HEK293 (cell line): ENCODE measurements at regions not wholly inside any gene's neighbourhood (a gene's known extent, or its start where the extent isn't known, plus 50 kb on each side); places are given as distances from the start of the nearest gene placed in this dataset.

Source experiments
- CTCF ChIA-PET: fragments of 350-600 bp; formaldehyde crosslinking; extraction: SDS; loops from one replicate; lab custom pipeline; 2021; ENCODE audit warnings: antibody characterized with exemption; lab: Yijun Ruan, JAX
- POLR2A ChIA-PET: fragments of 300-600 bp; formaldehyde crosslinking; extraction: SDS; loops from one replicate; lab custom pipeline; 2020; ENCODE audit warnings: antibody characterized with exemption, inconsistent platforms; lab: Yijun Ruan, JAX
- H3K27ac ChIP-seq: fragments of 200-500 bp; sonication (Bioruptor generic); 2 replicates; pipeline ENCODE4 v1.5.1; 2014; ENCODE audit warnings: low read depth, low read length, control low read depth, inconsistent platforms; ENCODE audit errors: extremely low read depth
- H3K36me3 ChIP-seq, 2 experiments: fragments of 200-500 bp in 1 of 2; sonication (Bioruptor generic) in 1 of 2; 1 replicate in 1 of 2; 2 replicates in 1 of 2; pipeline ENCODE4 v1.5.1; 2014 to 2017; ENCODE audit warnings: inconsistent platforms in 2 of 2, low read length in 2 of 2; ENCODE audit not compliant: control insufficient read depth in 2 of 2, insufficient read depth in 1 of 2
- H3K4me1 ChIP-seq: fragments of 200-500 bp; sonication (Bioruptor generic); 2 replicates; pipeline ENCODE4 v1.5.1; 2014; ENCODE audit warnings: mild to moderate bottlenecking, low read length, inconsistent platforms; ENCODE audit not compliant: control insufficient read depth, insufficient read depth
- H3K4me3 ChIP-seq: 2 replicates; pipeline ENCODE4 v1.5.1; 2011; ENCODE audit warnings: low read depth, mild to moderate bottlenecking, control low read depth, low read length, moderate library complexity
- H3K9me3 ChIP-seq: fragments of 200-500 bp; sonication (Bioruptor generic); 2 replicates; pipeline ENCODE4 v1.5.1; 2014; ENCODE audit warnings: low read depth, low read length, inconsistent platforms; ENCODE audit not compliant: control insufficient read depth, insufficient read depth
- BCL11A ChIP-seq: fragments of 450-650 bp; formaldehyde crosslinking; IDR thresholded peaks from 2 replicates; pipeline ENCODE4 v1.5.1; 2016; ENCODE audit warnings: low read depth, missing biosample characterization, missing genetic modification characterization
- BCL6B ChIP-seq: fragments of 450-650 bp; formaldehyde crosslinking; IDR thresholded peaks from 2 replicates; pipeline ENCODE4 v1.5.1; 2017; ENCODE audit warnings: missing biosample characterization, missing genetic modification characterization
- GLI4 ChIP-seq: fragments of 450-650 bp; formaldehyde crosslinking; IDR thresholded peaks from 2 replicates; pipeline ENCODE4 v1.5.1; 2016; ENCODE audit warnings: missing biosample characterization, missing genetic modification characterization
- GLIS2 ChIP-seq: fragments of 450-650 bp; formaldehyde crosslinking; IDR thresholded peaks from 2 replicates; pipeline ENCODE4 v1.5.1; 2016; ENCODE audit warnings: missing biosample characterization, missing genetic modification characterization
- PRDM2 ChIP-seq: fragments of 450-650 bp; formaldehyde crosslinking; IDR thresholded peaks from 2 replicates; pipeline ENCODE4 v1.5.1; 2016; ENCODE audit warnings: missing biosample characterization, missing genetic modification characterization, borderline replicate concordance
- REST ChIP-seq: fragments of 450-650 bp; formaldehyde crosslinking; IDR thresholded peaks from 2 replicates; pipeline ENCODE4 v1.5.1; 2016; ENCODE audit warnings: missing biosample characterization, missing genetic modification characterization
- ZNF350 ChIP-seq: fragments of 450-650 bp; formaldehyde crosslinking; IDR thresholded peaks from 2 replicates; pipeline ENCODE4 v1.5.0; 2017; ENCODE audit warnings: missing biosample characterization, mild to moderate bottlenecking, missing genetic modification characterization
- ZNF529 ChIP-seq: fragments of 450-650 bp; formaldehyde crosslinking; IDR thresholded peaks from 2 replicates; pipeline ENCODE4 v1.5.1; 2017; ENCODE audit warnings: missing genetic modification characterization, missing biosample characterization; ENCODE audit not compliant: insufficient replicate concordance
- ZNF571 ChIP-seq: fragments of 450-650 bp; formaldehyde crosslinking; IDR thresholded peaks from 2 replicates; pipeline ENCODE4 v1.5.0; 2017; ENCODE audit warnings: missing biosample characterization, missing genetic modification characterization
- ZNF626 ChIP-seq: fragments of 450-650 bp; sonication (Bioruptor Pico); formaldehyde crosslinking; IDR thresholded peaks from 2 replicates; pipeline ENCODE4 v1.5.1; 2018; ENCODE audit warnings: missing biosample characterization, missing genetic modification characterization, inconsistent platforms
- ZNF677 ChIP-seq: fragments of 450-650 bp; IDR thresholded peaks from 2 replicates; pipeline ENCODE4 v1.5.0; 2018; ENCODE audit warnings: missing biosample characterization, mild to moderate bottlenecking, missing genetic modification characterization, moderate library complexity
- ZNF792 ChIP-seq: fragments of 450-650 bp; formaldehyde crosslinking; IDR thresholded peaks from 2 replicates; pipeline ENCODE4 v1.5.1; 2016; ENCODE audit warnings: missing biosample characterization, missing genetic modification characterization
- TF ChIP-seq, protein P1 (sequence below): fragments of 450-650 bp; formaldehyde crosslinking; IDR thresholded peaks from 2 replicates; pipeline ENCODE4 v1.5.1; 2017; ENCODE audit warnings: missing biosample characterization, missing genetic modification characterization
- TF ChIP-seq, protein P2 (sequence below): fragments of 450-650 bp; formaldehyde crosslinking; IDR thresholded peaks from 2 replicates; pipeline ENCODE4 v1.5.1; 2016; ENCODE audit warnings: missing biosample characterization, missing genetic modification characterization
- TF ChIP-seq, protein P3 (sequence below): fragments of 450-650 bp; formaldehyde crosslinking; IDR thresholded peaks from 2 replicates; pipeline ENCODE4 v1.5.1; 2016; ENCODE audit warnings: missing biosample characterization, missing genetic modification characterization
- TF ChIP-seq, protein P4 (sequence below): fragments of 450-650 bp; formaldehyde crosslinking; IDR thresholded peaks from 2 replicates; pipeline ENCODE4 v1.5.1; 2016; ENCODE audit warnings: missing biosample characterization, missing genetic modification characterization

DNA sequence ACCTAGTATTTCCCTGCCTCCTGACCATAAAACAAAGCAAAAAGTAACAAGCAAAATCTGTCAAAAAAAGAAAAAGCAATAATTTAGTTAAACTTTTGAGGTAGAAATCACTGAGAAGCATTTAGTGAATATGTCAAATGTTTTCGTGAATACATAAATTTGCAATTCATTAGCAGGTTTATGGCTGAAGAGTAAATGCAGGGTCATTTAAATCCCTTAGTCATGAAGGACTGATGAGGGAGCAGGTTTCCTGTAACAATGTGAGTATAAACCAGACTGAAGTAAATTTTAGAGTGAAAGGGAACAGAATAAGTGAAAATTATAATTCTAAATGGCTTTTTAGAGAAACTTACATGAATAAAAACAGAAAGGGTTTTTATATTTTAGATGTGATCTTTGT, 313.5 kb upstream of the MANEA start:
- TF ChIP-seq REST: no peak
- no peak for TF ChIP-seq BCL6B
- no peak for TF ChIP-seq ZNF350
- TF ChIP-seq PRDM2: no peak
- TF ChIP-seq, protein P1, sequence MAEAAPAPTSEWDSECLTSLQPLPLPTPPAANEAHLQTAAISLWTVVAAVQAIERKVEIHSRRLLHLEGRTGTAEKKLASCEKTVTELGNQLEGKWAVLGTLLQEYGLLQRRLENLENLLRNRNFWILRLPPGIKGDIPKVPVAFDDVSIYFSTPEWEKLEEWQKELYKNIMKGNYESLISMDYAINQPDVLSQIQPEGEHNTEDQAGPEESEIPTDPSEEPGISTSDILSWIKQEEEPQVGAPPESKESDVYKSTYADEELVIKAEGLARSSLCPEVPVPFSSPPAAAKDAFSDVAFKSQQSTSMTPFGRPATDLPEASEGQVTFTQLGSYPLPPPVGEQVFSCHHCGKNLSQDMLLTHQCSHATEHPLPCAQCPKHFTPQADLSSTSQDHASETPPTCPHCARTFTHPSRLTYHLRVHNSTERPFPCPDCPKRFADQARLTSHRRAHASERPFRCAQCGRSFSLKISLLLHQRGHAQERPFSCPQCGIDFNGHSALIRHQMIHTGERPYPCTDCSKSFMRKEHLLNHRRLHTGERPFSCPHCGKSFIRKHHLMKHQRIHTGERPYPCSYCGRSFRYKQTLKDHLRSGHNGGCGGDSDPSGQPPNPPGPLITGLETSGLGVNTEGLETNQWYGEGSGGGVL: no peak
- TF ChIP-seq GLI4: no peak
- TF ChIP-seq, protein P2, sequence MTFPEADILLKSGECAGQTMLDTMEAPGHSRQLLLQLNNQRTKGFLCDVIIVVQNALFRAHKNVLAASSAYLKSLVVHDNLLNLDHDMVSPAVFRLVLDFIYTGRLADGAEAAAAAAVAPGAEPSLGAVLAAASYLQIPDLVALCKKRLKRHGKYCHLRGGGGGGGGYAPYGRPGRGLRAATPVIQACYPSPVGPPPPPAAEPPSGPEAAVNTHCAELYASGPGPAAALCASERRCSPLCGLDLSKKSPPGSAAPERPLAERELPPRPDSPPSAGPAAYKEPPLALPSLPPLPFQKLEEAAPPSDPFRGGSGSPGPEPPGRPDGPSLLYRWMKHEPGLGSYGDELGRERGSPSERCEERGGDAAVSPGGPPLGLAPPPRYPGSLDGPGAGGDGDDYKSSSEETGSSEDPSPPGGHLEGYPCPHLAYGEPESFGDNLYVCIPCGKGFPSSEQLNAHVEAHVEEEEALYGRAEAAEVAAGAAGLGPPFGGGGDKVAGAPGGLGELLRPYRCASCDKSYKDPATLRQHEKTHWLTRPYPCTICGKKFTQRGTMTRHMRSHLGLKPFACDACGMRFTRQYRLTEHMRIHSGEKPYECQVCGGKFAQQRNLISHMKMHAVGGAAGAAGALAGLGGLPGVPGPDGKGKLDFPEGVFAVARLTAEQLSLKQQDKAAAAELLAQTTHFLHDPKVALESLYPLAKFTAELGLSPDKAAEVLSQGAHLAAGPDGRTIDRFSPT: no peak
- no peak for TF ChIP-seq ZNF626
- no peak for TF ChIP-seq ZNF571 (tag by site-specific recombination)
- no peak for TF ChIP-seq ZNF529 (tag by site-specific recombination)
- no peak for TF ChIP-seq BCL11A (tag by site-specific recombination)
- TF ChIP-seq GLIS2 (tag by site-specific recombination): no peak
- no peak for TF ChIP-seq ZNF792 (tag by site-specific recombination)
- TF ChIP-seq, protein P3, sequence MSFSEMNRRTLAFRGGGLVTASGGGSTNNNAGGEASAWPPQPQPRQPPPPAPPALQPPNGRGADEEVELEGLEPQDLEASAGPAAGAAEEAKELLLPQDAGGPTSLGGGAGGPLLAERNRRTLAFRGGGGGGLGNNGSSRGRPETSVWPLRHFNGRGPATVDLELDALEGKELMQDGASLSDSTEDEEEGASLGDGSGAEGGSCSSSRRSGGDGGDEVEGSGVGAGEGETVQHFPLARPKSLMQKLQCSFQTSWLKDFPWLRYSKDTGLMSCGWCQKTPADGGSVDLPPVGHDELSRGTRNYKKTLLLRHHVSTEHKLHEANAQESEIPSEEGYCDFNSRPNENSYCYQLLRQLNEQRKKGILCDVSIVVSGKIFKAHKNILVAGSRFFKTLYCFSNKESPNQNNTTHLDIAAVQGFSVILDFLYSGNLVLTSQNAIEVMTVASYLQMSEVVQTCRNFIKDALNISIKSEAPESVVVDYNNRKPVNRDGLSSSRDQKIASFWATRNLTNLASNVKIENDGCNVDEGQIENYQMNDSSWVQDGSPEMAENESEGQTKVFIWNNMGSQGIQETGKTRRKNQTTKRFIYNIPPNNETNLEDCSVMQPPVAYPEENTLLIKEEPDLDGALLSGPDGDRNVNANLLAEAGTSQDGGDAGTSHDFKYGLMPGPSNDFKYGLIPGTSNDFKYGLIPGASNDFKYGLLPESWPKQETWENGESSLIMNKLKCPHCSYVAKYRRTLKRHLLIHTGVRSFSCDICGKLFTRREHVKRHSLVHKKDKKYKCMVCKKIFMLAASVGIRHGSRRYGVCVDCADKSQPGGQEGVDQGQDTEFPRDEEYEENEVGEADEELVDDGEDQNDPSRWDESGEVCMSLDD (tag by site-specific recombination): no peak
- no peak for TF ChIP-seq ZNF677
- TF ChIP-seq, protein P4, sequence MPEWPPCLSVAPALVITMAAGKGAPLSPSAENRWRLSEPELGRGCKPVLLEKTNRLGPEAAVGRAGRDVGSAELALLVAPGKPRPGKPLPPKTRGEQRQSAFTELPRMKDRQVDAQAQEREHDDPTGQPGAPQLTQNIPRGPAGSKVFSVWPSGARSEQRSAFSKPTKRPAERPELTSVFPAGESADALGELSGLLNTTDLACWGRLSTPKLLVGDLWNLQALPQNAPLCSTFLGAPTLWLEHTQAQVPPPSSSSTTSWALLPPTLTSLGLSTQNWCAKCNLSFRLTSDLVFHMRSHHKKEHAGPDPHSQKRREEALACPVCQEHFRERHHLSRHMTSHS: no peak
- Histone ChIP-seq H3K9me3 (no peaks in the 10 kb centered on the region), H3K4me1 (no peaks in the 10 kb centered on the region), H3K36me3 (no peaks in the 10 kb centered on the region), H3K27ac (no peak overlapping the region), H3K4me3 (no peak overlapping the region)
- ChIA-PET POLR2A (no interaction called here), CTCF (interaction anchor here (1.0 kb wide), 1 partner anchor 17 kb away, joined by 3 read pairs; no protein-coding TSS in a partner anchor)
